GM23248 (cell line): ENCODE measurements at regions not wholly inside any gene's neighbourhood (a gene's known extent, or its start where the extent isn't known, plus 50 kb on each side); places are given as distances from the start of the nearest gene placed in this dataset.
"Not testable (repeated sequence)": the region's sequence is repeated elsewhere in the genome, so short reads cannot be mapped to it uniquely, and the experiment has no call there.

Experiments used
- DNase-seq: peaks from one replicate; pipeline ENCODE4 v3.0.0-alpha.2; 2015
- H2AFZ ChIP-seq: fragments of 200-600 bp; sonication (generic); 2 replicates; pipeline ENCODE4 v1.6.1; 2016; ENCODE audit warnings: antibody characterized with exemption
- H3F3A ChIP-seq: fragments of 200-600 bp; sonication (generic); 2 replicates; pipeline ENCODE4 v1.6.1; 2016; ENCODE audit warnings: mild to moderate bottlenecking, antibody characterized with exemption, mixed run types; ENCODE audit not compliant: insufficient read depth
- H3K27ac ChIP-seq: fragments of 200-600 bp; sonication (generic); 2 replicates; pipeline ENCODE4 v1.5.1; 2016; ENCODE audit warnings: mild to moderate bottlenecking
- H3K27me3 ChIP-seq: fragments of 200-600 bp; sonication (generic); replicated peaks from 2 replicates; pipeline ENCODE4 v1.6.1; 2016; ENCODE audit warnings: mild to moderate bottlenecking; ENCODE audit not compliant: insufficient read depth
- H3K36me3 ChIP-seq: fragments of 200-600 bp; sonication (generic); 2 replicates; pipeline ENCODE4 v1.6.1; 2016; ENCODE audit warnings: low read depth, mild to moderate bottlenecking
- H3K4me1 ChIP-seq: fragments of 200-600 bp; sonication (generic); 2 replicates; pipeline ENCODE4 v1.6.1; 2016; ENCODE audit warnings: mild to moderate bottlenecking; ENCODE audit not compliant: insufficient read depth
- H3K4me2 ChIP-seq: fragments of 200-600 bp; sonication (generic); one replicate; pipeline ENCODE4 v1.6.1; 2016; ENCODE audit warnings: mild to moderate bottlenecking; ENCODE audit not compliant: unreplicated experiment
- H3K4me3 ChIP-seq: fragments of 200-600 bp; sonication (generic); 2 replicates; pipeline ENCODE4 v1.5.1; 2016; ENCODE audit warnings: mild to moderate bottlenecking
- H3K79me2 ChIP-seq: fragments of 200-600 bp; sonication (generic); 2 replicates; pipeline ENCODE4 v1.6.1; 2016; ENCODE audit warnings: mild to moderate bottlenecking; ENCODE audit not compliant: insufficient read depth
- H3K9ac ChIP-seq: fragments of 200-600 bp; sonication (generic); 2 replicates; pipeline ENCODE4 v1.6.1; 2016; ENCODE audit warnings: mild to moderate bottlenecking
- H3K9me2 ChIP-seq: fragments of 200-600 bp; sonication (generic); 2 replicates; pipeline ENCODE4 v1.6.1; 2016; ENCODE audit warnings: mixed run types, mild to moderate bottlenecking, moderate library complexity; ENCODE audit not compliant: insufficient read depth
- H3K9me3 ChIP-seq: fragments of 200-600 bp; sonication (generic); one replicate; pipeline ENCODE4 v1.6.1; 2017; ENCODE audit warnings: low read depth
- H4K20me1 ChIP-seq: fragments of 200-600 bp; sonication (generic); 2 replicates; pipeline ENCODE4 v1.6.0; 2016; ENCODE audit not compliant: insufficient read depth
- EZH2 ChIP-seq: fragments of 200-600 bp; sonication (generic); IDR thresholded peaks from 2 replicates; pipeline ENCODE4 v1.6.1; 2018; ENCODE audit warnings: antibody characterized with exemption, mild to moderate bottlenecking; ENCODE audit not compliant: insufficient read depth, poor library complexity, severe bottlenecking
- EZH2phosphoT487 ChIP-seq: fragments of 200-600 bp; sonication (generic); IDR thresholded peaks from 2 replicates; pipeline ENCODE4 v1.6.1; 2018; ENCODE audit warnings: antibody characterized with exemption, moderate library complexity, mild to moderate bottlenecking, low read depth; ENCODE audit not compliant: insufficient read depth
- WGBS, 2 experiments: methylation state at CpG; one replicate each; pipeline ENCODE4 v1.1.6; 2015 to 2017; ENCODE audit warnings: low lambda C conversion rate in 2 of 2, low coverage in 1 of 2; ENCODE audit errors: missing lambda C conversion rate in 2 of 2; 5-methylcytosine and 5-hydroxymethylcytosine counted together
- in situ Hi-C: fragments of 300-500 bp; cut with MboI; formaldehyde crosslinking; loops from 2 replicates; pipeline ENCODE4 v1.15.0; 2020

DNA sequence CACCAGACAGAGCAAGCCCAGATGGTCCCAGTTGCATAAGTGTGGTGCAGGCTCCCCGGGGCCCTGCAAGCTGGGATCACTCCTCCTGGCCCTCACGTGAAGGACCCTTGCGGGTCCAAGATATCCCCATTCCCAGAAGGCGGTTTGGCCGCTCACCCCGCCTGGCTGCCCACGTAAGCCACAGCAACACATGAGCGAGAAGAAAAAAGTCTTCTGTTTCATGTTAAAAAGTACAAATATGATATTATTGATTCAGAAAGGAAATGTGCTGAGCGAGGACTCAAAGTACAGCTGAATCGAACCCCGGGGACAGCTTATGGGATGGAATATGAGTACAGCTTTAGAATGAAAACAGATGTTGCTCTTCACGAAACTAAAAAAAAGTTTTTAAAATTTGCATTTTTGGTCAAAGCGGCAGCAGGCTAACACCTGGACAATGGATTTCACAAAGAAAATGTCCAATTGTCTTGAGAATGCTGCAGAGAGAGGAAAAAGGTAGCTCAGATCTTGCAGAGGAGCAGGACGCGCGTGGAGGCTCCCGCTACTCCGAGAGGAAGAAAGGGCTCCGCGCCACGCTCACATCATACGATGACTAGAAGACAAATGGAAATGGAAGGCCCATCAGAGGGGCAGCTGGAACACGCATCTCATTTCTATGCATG is 427.6 kb downstream of the IRX1 start:
- H3K36me3 ChIP-seq: no peaks in the 10 kb centered on the region

DNA sequence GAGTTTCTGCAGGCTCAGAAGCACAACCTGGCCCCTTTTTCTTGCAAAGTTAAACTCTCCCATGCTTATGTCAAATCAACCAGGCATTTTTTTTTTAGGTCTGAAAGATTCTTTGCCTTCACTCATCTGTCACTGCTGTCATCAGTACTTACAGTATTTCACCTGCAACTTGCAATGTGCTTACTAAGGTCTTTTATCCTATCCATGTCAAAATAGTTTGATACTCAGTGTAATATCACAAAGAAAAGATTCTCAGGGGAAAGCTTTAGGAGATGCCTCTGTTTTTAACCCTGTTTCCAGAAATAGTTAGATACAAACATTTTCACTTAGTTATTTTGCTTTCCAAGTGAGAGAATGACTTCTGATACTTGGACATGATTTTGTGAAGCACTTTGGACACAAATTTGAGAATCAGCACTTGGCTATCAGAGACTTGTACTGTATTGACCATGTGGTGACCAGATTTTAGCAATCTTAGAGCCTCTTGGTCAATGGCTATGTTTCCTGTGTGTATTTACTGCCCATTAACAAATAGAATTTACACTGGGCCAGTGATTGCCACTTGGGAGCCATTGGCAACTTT is 428.2 kb downstream of the IRX1 start:
- TF ChIP-seq EZH2phosphoT487 (no peak), EZH2 (no peak)
- in situ Hi-C loops: no loop called here

More for the DNA sequence above, 427.6 kb downstream of the IRX1 start:
- no peaks in the 10 kb centered on the region for H3F3A ChIP-seq
- DNase-seq: no peak
- no peaks in the 10 kb centered on the region for H3K9me2 ChIP-seq
- H2AFZ ChIP-seq: no peak overlapping the region
- TF ChIP-seq EZH2phosphoT487 (no peak), EZH2 (no peak)
- no peaks in the 10 kb centered on the region for H4K20me1 ChIP-seq
- no peaks in the 10 kb centered on the region for H3K27me3 ChIP-seq
- WGBS, 2 experiments: 67 to 74% methylated on average over 23 of the region's 23 CpGs
- H3K27ac ChIP-seq: no peak overlapping the region
- no peak overlapping the region for H3K4me3 ChIP-seq
- no peaks in the 10 kb centered on the region for H3K79me2 ChIP-seq
- H3K9ac ChIP-seq: no peak overlapping the region
- H3K9me3 ChIP-seq: no peaks in the 10 kb centered on the region
- H3K4me2 ChIP-seq: no peak overlapping the region
- H3K4me1 ChIP-seq: peaks cover 3% of the 10 kb centered on the region; the same call in 1 of the 2 replicates
- in situ Hi-C loops: no loop called here

DNA sequence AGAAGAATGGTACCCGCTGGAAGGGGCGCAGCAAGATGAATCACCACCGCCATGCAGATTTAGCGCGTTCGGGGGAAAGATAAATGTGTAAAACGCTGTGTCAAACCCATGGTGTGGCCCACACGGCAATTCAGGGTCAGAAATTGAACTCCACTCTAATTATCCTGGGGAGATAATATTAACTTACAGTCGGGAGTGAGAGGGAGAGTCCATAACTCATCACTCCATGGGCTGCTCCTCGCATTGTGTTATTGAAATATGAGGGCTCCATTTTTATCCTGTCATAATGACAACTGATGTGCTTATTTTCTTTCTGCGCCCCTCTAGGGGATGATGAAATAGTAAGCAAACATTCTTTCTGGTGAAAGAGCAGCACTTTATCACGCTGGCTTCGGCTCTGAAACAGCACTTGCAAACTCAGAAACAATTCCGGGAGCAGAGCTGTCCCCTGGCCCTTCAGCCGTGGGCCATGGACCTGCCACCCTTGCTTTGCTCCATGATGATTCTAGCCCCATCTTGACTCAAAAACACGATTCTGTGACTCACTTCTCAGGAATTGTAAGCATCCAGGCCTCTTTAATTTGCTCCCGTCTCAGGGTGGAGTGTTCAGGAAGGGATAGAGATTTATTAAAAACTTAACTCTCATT is 431.6 kb downstream of the IRX1 start:
- H3K27me3 ChIP-seq: no peaks in the 10 kb centered on the region
- peak; percentile 33 for DNase-seq
- 53 to 57% methylated on average over 17 of the region's 17 CpGs for WGBS, 2 experiments
- H3K9me2 ChIP-seq: no peaks in the 10 kb centered on the region
- no peaks in the 10 kb centered on the region for H4K20me1 ChIP-seq
- H3K9ac ChIP-seq: no peak overlapping the region
- no peaks in the 10 kb centered on the region for H3K79me2 ChIP-seq
- no peaks in the 10 kb centered on the region for H3K9me3 ChIP-seq
- H3F3A ChIP-seq: no peaks in the 10 kb centered on the region
- H3K4me3 ChIP-seq: no peak overlapping the region
- H3K36me3 ChIP-seq: no peaks in the 10 kb centered on the region
- H3K4me1 ChIP-seq: no peaks in the 10 kb centered on the region
- no peak overlapping the region for H3K27ac ChIP-seq
- TF ChIP-seq EZH2: no peak
- no peak for TF ChIP-seq EZH2phosphoT487
- peak overlapping the region; percentile 28 for H3K4me2 ChIP-seq
- in situ Hi-C loops: no loop called here
- peak overlapping the region; percentile 53; the same call in 1 of the 2 replicates for H2AFZ ChIP-seq

More for the DNA sequence above, 428.2 kb downstream of the IRX1 start:
- no peaks in the 10 kb centered on the region for H3K79me2 ChIP-seq
- peaks cover 3% of the 10 kb centered on the region; the same call in 1 of the 2 replicates for H3K4me1 ChIP-seq
- H2AFZ ChIP-seq: no peak overlapping the region
- H3K9ac ChIP-seq: no peak overlapping the region
- H4K20me1 ChIP-seq: no peaks in the 10 kb centered on the region
- H3K4me2 ChIP-seq: no peak overlapping the region
- no peak for DNase-seq
- H3K9me3 ChIP-seq: no peaks in the 10 kb centered on the region
- H3K27ac ChIP-seq: no peak overlapping the region
- no peaks in the 10 kb centered on the region for H3F3A ChIP-seq
- no peaks in the 10 kb centered on the region for H3K9me2 ChIP-seq
- H3K36me3 ChIP-seq: no peaks in the 10 kb centered on the region
- H3K27me3 ChIP-seq: no peaks in the 10 kb centered on the region
- H3K4me3 ChIP-seq: no peak overlapping the region

DNA sequence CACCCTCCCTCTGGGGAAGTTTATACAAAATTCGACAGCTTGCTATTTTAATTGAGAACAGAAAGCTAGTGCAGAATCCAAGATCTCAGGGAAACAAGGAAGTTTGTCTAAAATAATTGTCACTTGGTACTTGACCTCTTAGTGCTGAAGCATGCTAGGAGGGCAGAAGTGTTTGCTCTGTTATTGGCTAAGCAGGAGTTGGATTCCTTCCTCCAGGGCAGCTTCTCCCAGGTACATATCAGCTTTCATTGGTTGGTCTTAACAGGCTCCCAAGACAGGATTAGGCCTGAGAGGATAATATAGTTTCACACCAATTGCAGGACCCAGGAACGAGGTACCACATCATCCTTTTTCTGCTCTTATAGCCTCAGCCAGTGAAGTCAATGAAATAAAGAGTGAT is 432.8 kb downstream of the IRX1 start:
- H3K9me2 ChIP-seq: no peaks in the 10 kb centered on the region
- no peaks in the 10 kb centered on the region for H3K79me2 ChIP-seq
- 7 to 11% methylated on average over 2 of the region's 2 CpGs for WGBS, 2 experiments
- H3K36me3 ChIP-seq: no peaks in the 10 kb centered on the region
- no peak overlapping the region for H3K9ac ChIP-seq
- no peak overlapping the region for H3K4me2 ChIP-seq
- no peaks in the 10 kb centered on the region for H3K4me1 ChIP-seq
- no peak overlapping the region for H2AFZ ChIP-seq
- in situ Hi-C loops: no loop called here
- no peak for TF ChIP-seq EZH2
- TF ChIP-seq EZH2phosphoT487: no peak
- no peak overlapping the region for H3K4me3 ChIP-seq
- H3K9me3 ChIP-seq: no peaks in the 10 kb centered on the region
- no peaks in the 10 kb centered on the region for H4K20me1 ChIP-seq
- no peaks in the 10 kb centered on the region for H3F3A ChIP-seq
- H3K27ac ChIP-seq: no peak overlapping the region
- no peaks in the 10 kb centered on the region for H3K27me3 ChIP-seq
- DNase-seq: no peak

DNA sequence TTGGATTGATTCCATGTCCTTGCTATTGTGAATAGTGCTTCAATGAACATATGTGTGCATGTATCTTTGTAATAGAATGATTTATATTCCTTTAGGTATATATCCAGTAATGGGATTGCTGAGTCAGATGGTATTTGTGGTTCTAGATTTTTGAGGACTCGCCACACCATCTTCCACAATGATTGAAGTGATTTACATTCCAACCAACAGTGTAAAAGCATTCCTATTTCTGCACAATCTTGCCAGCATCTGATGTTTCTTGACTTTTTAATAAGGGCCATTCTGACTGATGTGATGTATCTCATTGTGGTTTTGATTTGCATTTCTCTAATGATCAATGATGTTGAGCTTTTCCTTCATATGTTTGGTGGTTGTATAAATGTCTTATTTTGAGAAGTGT is 437.9 kb downstream of the IRX1 start:
- H3K9me2 ChIP-seq, H3K4me2 ChIP-seq, DNase-seq, H3K9me3 ChIP-seq, H3K4me1 ChIP-seq, H3F3A ChIP-seq, H3K36me3 ChIP-seq, H3K9ac ChIP-seq, in situ Hi-C loops, H4K20me1 ChIP-seq, H2AFZ ChIP-seq, H3K27me3 ChIP-seq, H3K27ac ChIP-seq, H3K79me2 ChIP-seq, H3K4me3 ChIP-seq: not testable (repeated sequence)
- 33 to 39% methylated on average over 1 of the region's 1 CpG for WGBS, 2 experiments
